ENCODE measurements at regions not wholly inside any gene's neighbourhood (a gene's known extent, or its start where the extent isn't known, plus 50 kb on each side); places are given as distances from the start of the nearest gene placed in this dataset.
A peak's percentile ranks its signal among the peaks of the same experiment; 100 is the strongest.

GRCh38 chr1:98314601-98315000 lies 346.9 kb upstream of the SNX7 start:
- no peak overlapping the region for H3K27ac ChIP-seq (ENCODE audit: low read depth, low read length, poor library complexity, severe bottlenecking)
- no peaks in the 10 kb centered on the region for H3K36me3 ChIP-seq (ENCODE audit: insufficient read depth, low read length, poor library complexity, severe bottlenecking)
- POLR2A ChIA-PET (ENCODE audit: low non-redundant PET) = no interaction called here
- TF ChIP-seq, protein P1, sequence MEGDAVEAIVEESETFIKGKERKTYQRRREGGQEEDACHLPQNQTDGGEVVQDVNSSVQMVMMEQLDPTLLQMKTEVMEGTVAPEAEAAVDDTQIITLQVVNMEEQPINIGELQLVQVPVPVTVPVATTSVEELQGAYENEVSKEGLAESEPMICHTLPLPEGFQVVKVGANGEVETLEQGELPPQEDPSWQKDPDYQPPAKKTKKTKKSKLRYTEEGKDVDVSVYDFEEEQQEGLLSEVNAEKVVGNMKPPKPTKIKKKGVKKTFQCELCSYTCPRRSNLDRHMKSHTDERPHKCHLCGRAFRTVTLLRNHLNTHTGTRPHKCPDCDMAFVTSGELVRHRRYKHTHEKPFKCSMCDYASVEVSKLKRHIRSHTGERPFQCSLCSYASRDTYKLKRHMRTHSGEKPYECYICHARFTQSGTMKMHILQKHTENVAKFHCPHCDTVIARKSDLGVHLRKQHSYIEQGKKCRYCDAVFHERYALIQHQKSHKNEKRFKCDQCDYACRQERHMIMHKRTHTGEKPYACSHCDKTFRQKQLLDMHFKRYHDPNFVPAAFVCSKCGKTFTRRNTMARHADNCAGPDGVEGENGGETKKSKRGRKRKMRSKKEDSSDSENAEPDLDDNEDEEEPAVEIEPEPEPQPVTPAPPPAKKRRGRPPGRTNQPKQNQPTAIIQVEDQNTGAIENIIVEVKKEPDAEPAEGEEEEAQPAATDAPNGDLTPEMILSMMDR (conservative IDR thresholded peaks at IDR 0.05; ENCODE audit: low read depth, low read length) = no peak
- no peak for TF ChIP-seq EZH2 (IDR thresholded peaks at IDR 0.05; ENCODE audit: borderline replicate concordance, low read depth, low read length, poor library complexity, severe bottlenecking)
- H3K4me1 ChIP-seq (ENCODE audit: insufficient read depth, low read length, poor library complexity, severe bottlenecking) = peaks cover 15% of the 10 kb centered on the region
- H3K4me3 ChIP-seq (ENCODE audit: low read depth, low read length, poor library complexity, severe bottlenecking) = no peak overlapping the region
- BruUV-seq (replicated peaks) = no TSS peak
- H3K9me3 ChIP-seq (ENCODE audit: low read depth, low read length, poor library complexity, severe bottlenecking) = no peaks in the 10 kb centered on the region
- CTCF ChIA-PET = no interaction called here
- intact Hi-C loops (cut with micrococcal nuclease; ENCODE audit: unreplicated experiment) = no loop called here
- no peaks in the 10 kb centered on the region for H3K27me3 ChIP-seq (replicated peaks; ENCODE audit: insufficient read depth, low read depth, low read length, poor library complexity)
- no peak for DNase-seq (ENCODE audit: low spot score)

- ChIA-PET POLR2A (ENCODE audit: low non-redundant PET) (no interaction called here), CTCF (no interaction called here)
- no peaks in the 10 kb centered on the region for H3K27me3 ChIP-seq (replicated peaks; ENCODE audit: insufficient read depth, low read depth, low read length, poor library complexity)
- no TSS peak for BruUV-seq (replicated peaks)
- no peak overlapping the region for H3K4me3 ChIP-seq (ENCODE audit: low read depth, low read length, poor library complexity, severe bottlenecking)
- intact Hi-C loops (cut with micrococcal nuclease; ENCODE audit: unreplicated experiment) = no loop called here
- H3K36me3 ChIP-seq (ENCODE audit: insufficient read depth, low read length, poor library complexity, severe bottlenecking) = no peaks in the 10 kb centered on the region
- DNase-seq (ENCODE audit: low spot score) = peak; percentile 64
- no peak for TF ChIP-seq EZH2 (IDR thresholded peaks at IDR 0.05; ENCODE audit: borderline replicate concordance, low read depth, low read length, poor library complexity, severe bottlenecking)
- TF ChIP-seq, protein P1 (conservative IDR thresholded peaks at IDR 0.05; ENCODE audit: low read depth, low read length) = no peak
- H3K4me1 ChIP-seq (ENCODE audit: insufficient read depth, low read length, poor library complexity, severe bottlenecking) = peaks cover 9% of the 10 kb centered on the region
- H3K9me3 ChIP-seq (ENCODE audit: low read depth, low read length, poor library complexity, severe bottlenecking) = no peaks in the 10 kb centered on the region
- H3K27ac ChIP-seq (ENCODE audit: low read depth, low read length, poor library complexity, severe bottlenecking) = no peak overlapping the region
These were observed 354.9 kb upstream of the SNX7 start for GRCh38 chr1:98306517-98307089.

DNA sequence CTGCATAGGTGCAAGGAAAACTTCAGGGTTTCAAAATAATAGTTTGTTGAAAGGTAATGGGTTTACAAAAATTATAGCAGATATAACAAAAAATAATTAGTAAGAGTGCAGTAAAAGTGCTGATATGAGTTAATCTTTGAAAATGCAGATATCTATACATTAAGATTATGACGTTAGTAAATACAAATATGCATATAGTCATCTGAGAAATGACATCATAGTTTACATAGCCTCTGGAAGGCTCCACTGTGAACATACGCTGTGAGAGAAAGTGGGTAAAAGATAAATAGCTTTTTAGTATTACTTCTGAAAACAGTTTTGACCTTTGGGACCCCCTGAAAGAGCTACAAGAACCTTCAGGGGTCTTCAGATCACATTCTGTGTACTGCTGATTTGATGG lies 356.2 kb upstream of the SNX7 start:
- no peak for DNase-seq (ENCODE audit: low spot score)
- no peaks in the 10 kb centered on the region for H3K27me3 ChIP-seq (replicated peaks; ENCODE audit: insufficient read depth, low read depth, low read length, poor library complexity)

More for the DNA sequence above, 356.2 kb upstream of the SNX7 start:
- intact Hi-C loops (cut with micrococcal nuclease; ENCODE audit: unreplicated experiment) = no loop called here
- ChIA-PET CTCF (no interaction called here), POLR2A (ENCODE audit: low non-redundant PET) (no interaction called here)
- peaks cover 9% of the 10 kb centered on the region for H3K4me1 ChIP-seq (ENCODE audit: insufficient read depth, low read length, poor library complexity, severe bottlenecking)
- H3K9me3 ChIP-seq (ENCODE audit: low read depth, low read length, poor library complexity, severe bottlenecking) = no peaks in the 10 kb centered on the region
- H3K4me3 ChIP-seq (ENCODE audit: low read depth, low read length, poor library complexity, severe bottlenecking) = no peak overlapping the region
- no peak for TF ChIP-seq EZH2 (IDR thresholded peaks at IDR 0.05; ENCODE audit: borderline replicate concordance, low read depth, low read length, poor library complexity, severe bottlenecking)
- TF ChIP-seq, protein P1 (conservative IDR thresholded peaks at IDR 0.05; ENCODE audit: low read depth, low read length) = no peak
- no TSS peak for BruUV-seq (replicated peaks)
- no peak overlapping the region for H3K27ac ChIP-seq (ENCODE audit: low read depth, low read length, poor library complexity, severe bottlenecking)
- H3K36me3 ChIP-seq (ENCODE audit: insufficient read depth, low read length, poor library complexity, severe bottlenecking) = no peaks in the 10 kb centered on the region

Data from A673 (cell line).